ENCODE measurements at regions not wholly inside any gene's neighbourhood (a gene's known extent, or its start where the extent isn't known, plus 50 kb on each side); places are given as distances from the start of the nearest gene placed in this dataset.

DNA sequence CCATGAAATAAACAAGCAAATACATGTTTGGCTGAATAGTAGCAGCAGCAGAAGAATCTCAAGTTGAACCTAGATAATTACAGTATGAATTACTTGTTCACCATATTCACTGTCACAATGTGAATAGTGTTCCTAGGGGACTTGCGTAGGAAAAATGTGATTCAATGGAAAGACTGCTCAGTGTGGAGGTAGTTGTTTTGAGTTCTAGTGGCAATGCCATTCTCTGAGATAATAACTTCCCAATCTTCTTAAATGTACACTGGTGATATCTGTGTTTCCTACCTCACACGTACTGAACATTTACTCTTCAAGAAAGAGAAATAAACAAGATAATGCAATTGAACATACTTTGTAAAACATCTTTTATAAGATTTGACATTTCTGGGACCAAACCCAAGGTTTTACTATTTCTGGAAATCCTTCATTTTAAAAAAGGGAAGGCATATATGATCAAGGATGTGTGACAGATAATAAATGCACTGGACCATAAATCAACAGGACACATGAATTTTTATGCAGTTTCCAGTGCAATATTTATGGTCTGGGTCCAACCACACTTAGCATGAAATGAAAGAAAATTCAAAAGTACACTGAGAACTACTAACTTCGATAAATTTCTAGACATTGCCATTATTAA, 598.3 kb upstream of the ZNF385D start (continued):
- no peak for TF ChIP-seq ZNF317 (CRISPR knock-in tag; IDR thresholded peaks at IDR 0.05; ENCODE audit: borderline replicate concordance, low read depth)
- TF ChIP-seq TCF7 (CRISPR knock-in tag; IDR thresholded peaks at IDR 0.05; ENCODE audit: low read depth): no peak
- no peak for TF ChIP-seq CBFB (CRISPR knock-in tag; IDR thresholded peaks at IDR 0.05; ENCODE audit: low read depth)
- TF ChIP-seq EMX1 (CRISPR knock-in tag; IDR thresholded peaks at IDR 0.05): no peak
- TF ChIP-seq KAT7 (CRISPR knock-in tag; IDR thresholded peaks at IDR 0.05; ENCODE audit: borderline replicate concordance): no peak
- TF ChIP-seq TP53 (CRISPR knock-in tag; IDR thresholded peaks at IDR 0.05): no peak
- TF ChIP-seq ESRRA (CRISPR knock-in tag; IDR thresholded peaks at IDR 0.05; ENCODE audit: borderline replicate concordance): no peak
- TF ChIP-seq PRRX2 (CRISPR knock-in tag; IDR thresholded peaks at IDR 0.05): no peak

DNA sequence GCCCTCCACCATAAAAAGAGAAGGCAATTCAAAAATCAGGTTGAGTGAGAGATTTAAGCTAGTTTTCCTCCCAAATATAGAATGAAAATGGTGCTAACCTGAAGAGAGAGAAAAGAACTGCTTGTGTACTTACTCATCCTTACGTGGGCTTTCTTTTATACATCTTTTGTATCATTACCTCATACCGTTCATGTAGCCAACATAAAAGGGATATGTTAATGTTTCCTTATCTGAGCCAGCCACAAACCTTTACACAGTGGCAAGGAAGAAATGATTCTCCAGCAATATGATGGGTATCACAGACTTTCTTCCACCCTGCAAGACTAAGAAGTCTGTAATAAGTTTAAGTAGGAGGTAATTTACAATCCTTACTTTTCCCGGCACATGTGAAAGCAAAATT, 600.8 kb upstream of the ZNF385D start:
- DNase-seq (ENCODE audit: low spot score): no peak
- no peak for ATAC-seq
- H3K4me3 Mint-ChIP-seq: no peak overlapping the region
- no peaks in the 10 kb centered on the region for H3K4me1 Mint-ChIP-seq
- H3K27ac Mint-ChIP-seq: no peak overlapping the region
- CTCF ChIA-PET: no interaction called here
- H3K36me3 Mint-ChIP-seq: no peaks in the 10 kb centered on the region
- TF ChIP-seq ELF4 (CRISPR knock-in tag; IDR thresholded peaks at IDR 0.05; ENCODE audit: low read depth) (no peak), SOX15 (CRISPR knock-in tag; IDR thresholded peaks at IDR 0.05) (no peak), SMAD4 (CRISPR knock-in tag; IDR thresholded peaks at IDR 0.05) (no peak), TP53 (CRISPR knock-in tag; IDR thresholded peaks at IDR 0.05) (no peak), TEAD4 (CRISPR knock-in tag; IDR thresholded peaks at IDR 0.05) (no peak), NR3C1 (CRISPR knock-in tag; conservative IDR thresholded peaks at IDR 0.05; ENCODE audit: low read depth) (no peak), RORB (CRISPR knock-in tag; IDR thresholded peaks at IDR 0.05) (no peak), ZNF281 (CRISPR knock-in tag; IDR thresholded peaks at IDR 0.05) (no peak), ATF1 (CRISPR knock-in tag; IDR thresholded peaks at IDR 0.05) (no peak), FOXJ3 (CRISPR knock-in tag; IDR thresholded peaks at IDR 0.05; ENCODE audit: borderline replicate concordance) (no peak)
- TF ChIP-seq, protein P1, sequence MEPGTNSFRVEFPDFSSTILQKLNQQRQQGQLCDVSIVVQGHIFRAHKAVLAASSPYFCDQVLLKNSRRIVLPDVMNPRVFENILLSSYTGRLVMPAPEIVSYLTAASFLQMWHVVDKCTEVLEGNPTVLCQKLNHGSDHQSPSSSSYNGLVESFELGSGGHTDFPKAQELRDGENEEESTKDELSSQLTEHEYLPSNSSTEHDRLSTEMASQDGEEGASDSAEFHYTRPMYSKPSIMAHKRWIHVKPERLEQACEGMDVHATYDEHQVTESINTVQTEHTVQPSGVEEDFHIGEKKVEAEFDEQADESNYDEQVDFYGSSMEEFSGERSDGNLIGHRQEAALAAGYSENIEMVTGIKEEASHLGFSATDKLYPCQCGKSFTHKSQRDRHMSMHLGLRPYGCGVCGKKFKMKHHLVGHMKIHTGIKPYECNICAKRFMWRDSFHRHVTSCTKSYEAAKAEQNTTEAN (CRISPR knock-in tag; IDR thresholded peaks at IDR 0.05): no peak
- TF ChIP-seq, protein P2, sequence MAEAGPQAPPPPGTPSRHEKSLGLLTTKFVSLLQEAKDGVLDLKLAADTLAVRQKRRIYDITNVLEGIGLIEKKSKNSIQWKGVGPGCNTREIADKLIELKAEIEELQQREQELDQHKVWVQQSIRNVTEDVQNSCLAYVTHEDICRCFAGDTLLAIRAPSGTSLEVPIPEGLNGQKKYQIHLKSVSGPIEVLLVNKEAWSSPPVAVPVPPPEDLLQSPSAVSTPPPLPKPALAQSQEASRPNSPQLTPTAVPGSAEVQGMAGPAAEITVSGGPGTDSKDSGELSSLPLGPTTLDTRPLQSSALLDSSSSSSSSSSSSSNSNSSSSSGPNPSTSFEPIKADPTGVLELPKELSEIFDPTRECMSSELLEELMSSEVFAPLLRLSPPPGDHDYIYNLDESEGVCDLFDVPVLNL (CRISPR knock-in tag; IDR thresholded peaks at IDR 0.05; ENCODE audit: borderline replicate concordance, low read depth): no peak
- TF ChIP-seq, protein P3, sequence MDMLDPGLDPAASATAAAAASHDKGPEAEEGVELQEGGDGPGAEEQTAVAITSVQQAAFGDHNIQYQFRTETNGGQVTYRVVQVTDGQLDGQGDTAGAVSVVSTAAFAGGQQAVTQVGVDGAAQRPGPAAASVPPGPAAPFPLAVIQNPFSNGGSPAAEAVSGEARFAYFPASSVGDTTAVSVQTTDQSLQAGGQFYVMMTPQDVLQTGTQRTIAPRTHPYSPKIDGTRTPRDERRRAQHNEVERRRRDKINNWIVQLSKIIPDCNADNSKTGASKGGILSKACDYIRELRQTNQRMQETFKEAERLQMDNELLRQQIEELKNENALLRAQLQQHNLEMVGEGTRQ (CRISPR knock-in tag; IDR thresholded peaks at IDR 0.05): no peak
- no peaks in the 10 kb centered on the region for H3K9me3 Mint-ChIP-seq
- POLR2A ChIA-PET: no interaction called here
- no peaks in the 10 kb centered on the region for H3K27me3 Mint-ChIP-seq (ENCODE audit: low read depth)

Data from WTC11 (cell line).